ENCODE measurements at regions not wholly inside any gene's neighbourhood (a gene's known extent, or its start where the extent isn't known, plus 50 kb on each side); places are given as distances from the start of the nearest gene placed in this dataset.

GRCh38 chr11:106208760-106209159 lies 131.3 kb downstream of the AASDHPPT start (continued):
- TF ChIP-seq ZNF609 (CRISPR knock-in tag; IDR thresholded peaks at IDR 0.05; ENCODE audit: borderline replicate concordance) (peak; percentile 86; the same call in 1 of the 2 replicates), EP300 (IDR thresholded peaks at IDR 0.05; ENCODE audit: low read depth in 2 of 2, low read length in 2 of 2) (0 out of 4 replicates have a peak, but pooled peaks of 1 of the 2 experiments have one; percentile 27), EP300 (CRISPR knock-in tag; IDR thresholded peaks at IDR 0.05; ENCODE audit: borderline replicate concordance) (no peak), CENPX (CRISPR knock-in tag; IDR thresholded peaks at IDR 0.05) (no peak), JUNB (CRISPR knock-in tag; IDR thresholded peaks at IDR 0.05; ENCODE audit: borderline replicate concordance) (no peak), ZMYM4 (CRISPR knock-in tag; IDR thresholded peaks at IDR 0.05) (peak; percentile 39), STAT6 (CRISPR knock-in tag; IDR thresholded peaks at IDR 0.05; ENCODE audit: borderline replicate concordance) (no peak), NR2F6 (IDR thresholded peaks at IDR 0.05) (peak; percentile 58; the same call in 1 of the 2 replicates), NR2F6 (CRISPR knock-in tag; IDR thresholded peaks at IDR 0.05) (0 out of 2 replicates have a peak, but pooled peaks have one; percentile 12), ZNF83 (CRISPR knock-in tag; IDR thresholded peaks at IDR 0.05; ENCODE audit: borderline replicate concordance) (no peak), YY1 (IDR thresholded peaks at IDR 0.05; ENCODE audit: insufficient read depth, insufficient replicate concordance, low read depth, low read length) (no peak), RNF2 (conservative IDR thresholded peaks at IDR 0.05; ENCODE audit: low read depth) (no peak), ZSCAN9 (CRISPR knock-in tag; IDR thresholded peaks at IDR 0.05; ENCODE audit: borderline replicate concordance) (no peak), ZNF343 (CRISPR knock-in tag; IDR thresholded peaks at IDR 0.05) (no peak), ZNF24 (IDR thresholded peaks at IDR 0.05) (no peak), ZBTB49 (CRISPR knock-in tag; IDR thresholded peaks at IDR 0.05; ENCODE audit: borderline replicate concordance) (no peak), ISX (CRISPR knock-in tag; conservative IDR thresholded peaks at IDR 0.05) (no peak), HNF4G (IDR thresholded peaks at IDR 0.05; ENCODE audit: borderline replicate concordance, low read depth, low read length) (peak; percentile 29; the same call in 1 of the 2 replicates), HNF4G (CRISPR knock-in tag; IDR thresholded peaks at IDR 0.05; ENCODE audit: borderline replicate concordance, low read depth) (no peak), NR2F1 (CRISPR knock-in tag; IDR thresholded peaks at IDR 0.05) (0 out of 4 replicates have a peak, but pooled peaks of 1 of the 2 experiments have one; percentile 15), ZNF572 (CRISPR knock-in tag; IDR thresholded peaks at IDR 0.05) (no peak)
